ENCODE measurements at regions not wholly inside any gene's neighbourhood (a gene's known extent, or its start where the extent isn't known, plus 50 kb on each side); places are given as distances from the start of the nearest gene placed in this dataset.
A peak's percentile ranks its signal among the peaks of the same experiment; 100 is the strongest.

GRCh38 chr6:95142661-95143335, 434.5 kb upstream of the MANEA start:
- no peak for DNase-seq (ENCODE audit: low spot score)

- DNase-seq (ENCODE audit: low spot score) = no peak
Measured at GRCh38 chr6:95143408-95144180, 433.7 kb upstream of the MANEA start.

GRCh38 chr6:95145457-95145856, 431.9 kb upstream of the MANEA start:
- no peak for DNase-seq (ENCODE audit: low spot score)

- no peak for DNase-seq (ENCODE audit: low spot score)
Measured at GRCh38 chr6:95159557-95159956, 417.8 kb upstream of the MANEA start.

GRCh38 chr6:95169775-95170174, 407.6 kb upstream of the MANEA start:
- no peak for DNase-seq (ENCODE audit: low spot score)

GRCh38 chr6:95175927-95176675, 401.2 kb upstream of the MANEA start:
- no peak for DNase-seq (ENCODE audit: low spot score)

GRCh38 chr6:95185874-95186273, 391.5 kb upstream of the MANEA start:
- peak; percentile 14 for DNase-seq (ENCODE audit: low spot score)

GRCh38 chr6:95186710-95187109, 390.6 kb upstream of the MANEA start:
- no peak for DNase-seq (ENCODE audit: low spot score)

- DNase-seq (ENCODE audit: low spot score) = no peak
Measured at GRCh38 chr6:95197590-95197989, 379.7 kb upstream of the MANEA start.

- peak; percentile 38 for DNase-seq (ENCODE audit: low spot score)
Measured at GRCh38 chr6:95203153-95203754, 374.1 kb upstream of the MANEA start.

GRCh38 chr6:95204178-95204577, 373.2 kb upstream of the MANEA start:
- no peak for DNase-seq (ENCODE audit: low spot score)

GRCh38 chr6:95208621-95209020, 368.7 kb upstream of the MANEA start:
- DNase-seq (ENCODE audit: low spot score) = no peak

- no peak for DNase-seq (ENCODE audit: low spot score)
Measured at GRCh38 chr6:95209074-95209473, 368.3 kb upstream of the MANEA start.

GRCh38 chr6:95216555-95216954, 360.8 kb upstream of the MANEA start:
- no peak for DNase-seq (ENCODE audit: low spot score)

- no peak for DNase-seq (ENCODE audit: low spot score)
Measured at GRCh38 chr6:95227351-95227750, 350.0 kb upstream of the MANEA start.

GRCh38 chr6:95228636-95229035, 348.7 kb upstream of the MANEA start:
- no peak for DNase-seq (ENCODE audit: low spot score)

- no peak for DNase-seq (ENCODE audit: low spot score)
Measured at GRCh38 chr6:95230071-95230740, 347.1 kb upstream of the MANEA start.

- no peak for DNase-seq (ENCODE audit: low spot score)
Measured at GRCh38 chr6:95231416-95231815, 345.9 kb upstream of the MANEA start.

- DNase-seq (ENCODE audit: low spot score) = no peak
Measured at GRCh38 chr6:95232446-95232845, 344.9 kb upstream of the MANEA start.

- DNase-seq (ENCODE audit: low spot score) = no peak
Measured at GRCh38 chr6:95233879-95234278, 343.5 kb upstream of the MANEA start.

GRCh38 chr6:95240514-95240913, 336.8 kb upstream of the MANEA start:
- DNase-seq (ENCODE audit: low spot score) = no peak

- DNase-seq (ENCODE audit: low spot score) = no peak
Measured at GRCh38 chr6:95242560-95242959, 334.8 kb upstream of the MANEA start.

Data from RKO (cell line).